ENCODE measurements at regions not wholly inside any gene's neighbourhood (a gene's known extent, or its start where the extent isn't known, plus 50 kb on each side); places are given as distances from the start of the nearest gene placed in this dataset.

- in situ Hi-C loops (cut with MboI) (no loop called here), intact Hi-C loops (cut with micrococcal nuclease; ENCODE audit: unreplicated experiment) (no loop called here)
- DNase-seq (ENCODE audit: low read depth, low spot score) (no peak), ATAC-seq (no peak), FAIRE-seq (no peak)
- Histone ChIP-seq H3K27ac (ENCODE audit: control insufficient read depth, insufficient read depth) (no peak overlapping the region), H3K79me2 (ENCODE audit: control insufficient read depth, insufficient read depth, low read length) (no peaks in the 10 kb centered on the region), H3K4me1 (ENCODE audit: control insufficient read depth, insufficient read depth, low read length) (no peaks in the 10 kb centered on the region), H3K4me2 (ENCODE audit: control insufficient read depth, insufficient read depth) (no peak overlapping the region), H3K4me3 (no peak overlapping the region), H3K9me3 (replicated peaks; ENCODE audit: control insufficient read depth, insufficient read depth, low read length) (no peaks in the 10 kb centered on the region; the same call in 2 of the 3 replicates), H3K9ac (ENCODE audit: control insufficient read depth, insufficient read depth, low read length) (no peak overlapping the region), H3K36me3 (ENCODE audit: control insufficient read depth in 2 of 2, insufficient read depth in 2 of 2, low read length in 1 of 2) (no peaks in the 10 kb centered on the region), H3K27me3 (replicated peaks in 1 of 2; ENCODE audit: control insufficient read depth in 2 of 2, insufficient read depth in 2 of 2, low read length in 1 of 2) (no peaks in the 10 kb centered on the region), H2AFZ (ENCODE audit: control insufficient read depth, low read depth, low read length) (no peak overlapping the region), H4K20me1 (ENCODE audit: control insufficient read depth, insufficient read depth) (no peaks in the 10 kb centered on the region)
- BruUV-seq (replicated peaks) = no TSS peak
- TF ChIP-seq USF1 (IDR thresholded peaks at IDR 0.05; ENCODE audit: borderline replicate concordance, extremely low read length, insufficient read depth, low read depth, low read length) = no peak
- TF ChIP-seq E2F8 (IDR thresholded peaks at IDR 0.05; ENCODE audit: low read depth, partially characterized antibody) = no peak
- TF ChIP-seq ZBTB4 (CRISPR knock-in tag; IDR thresholded peaks at IDR 0.05) = no peak
- no peak for TF ChIP-seq POLR2AphosphoS5 (IDR thresholded peaks at IDR 0.05; ENCODE audit: low read length)
- no peak for TF ChIP-seq ZZZ3 (IDR thresholded peaks at IDR 0.05; ENCODE audit: control insufficient read depth, insufficient read length, low read depth)
- no peak for TF ChIP-seq ATF2 (IDR thresholded peaks at IDR 0.05; ENCODE audit: low read length)
- no peak for TF ChIP-seq ZNF274 (IDR thresholded peaks at IDR 0.05; ENCODE audit: insufficient read depth, insufficient read length)
- TF ChIP-seq POLR2AphosphoS2 (IDR thresholded peaks at IDR 0.05; ENCODE audit: low read depth, low read length) = no peak
- TF ChIP-seq HSF1 (IDR thresholded peaks at IDR 0.05; ENCODE audit: low read depth, low read length) = no peak
- TF ChIP-seq PML (IDR thresholded peaks at IDR 0.05; ENCODE audit: low read length) = no peak
- TF ChIP-seq NFYB (IDR thresholded peaks at IDR 0.05; ENCODE audit: insufficient read depth, low read depth, low read length) = no peak
- POLR2A ChIA-PET = no interaction called here
- SMC1A ChIA-PET (ENCODE audit: uncharacterized antibody, unreplicated experiment) = interaction anchor here (0.6 kb wide), 1 partner anchor 1936 kb away, joined by 3 read pairs; no protein-coding TSS in a partner anchor
- RAD21 ChIA-PET (ENCODE audit: unreplicated experiment) = no interaction called here
- CTCF ChIA-PET = no interaction called here
- WGBS (ENCODE audit: insufficient coverage, insufficient replicate concordance, low lambda C conversion rate, missing lambda C conversion rate) = 36% methylated on average over 2 of the region's 2 CpGs
Measured at GRCh38 chr3:8352475-8352874, 149.1 kb upstream of the LMCD1 start.
